ENCODE measurements at regions not wholly inside any gene's neighbourhood (a gene's known extent, or its start where the extent isn't known, plus 50 kb on each side); places are given as distances from the start of the nearest gene placed in this dataset.

GRCh38 chr16:6343157-6343556 lies 989.5 kb upstream of the RBFOX1 start:
- DNase-seq (ENCODE audit: low read depth) = no peak
- no peak for TF ChIP-seq CTCF (conservative IDR thresholded peaks at IDR 0.05; ENCODE audit: low read depth, low read length)
- no peak overlapping the region for H3K4me3 ChIP-seq (ENCODE audit: low read depth, low read length)

GRCh38 chr16:6341981-6342380 lies 990.7 kb upstream of the RBFOX1 start:
- no peak for DNase-seq (ENCODE audit: low read depth)
- no peak for TF ChIP-seq CTCF (conservative IDR thresholded peaks at IDR 0.05; ENCODE audit: low read depth, low read length)
- no peak overlapping the region for H3K4me3 ChIP-seq (ENCODE audit: low read depth, low read length)

GRCh38 chr16:6335072-6335471 lies 997.6 kb upstream of the RBFOX1 start:
- DNase-seq (ENCODE audit: low read depth) = peak; percentile 17
- TF ChIP-seq CTCF (conservative IDR thresholded peaks at IDR 0.05; ENCODE audit: low read depth, low read length) = peak; percentile 58

GRCh38 chr16:6331770-6332169 lies 1000.9 kb upstream of the RBFOX1 start:
- DNase-seq (ENCODE audit: low read depth) = no peak
- TF ChIP-seq CTCF (conservative IDR thresholded peaks at IDR 0.05; ENCODE audit: low read depth, low read length) = no peak

More at GRCh38 chr16:6335072-6335471, 997.6 kb upstream of the RBFOX1 start:
- no peak overlapping the region for H3K4me3 ChIP-seq (ENCODE audit: low read depth, low read length)

GRCh38 chr16:6317934-6318333 lies 1014.7 kb upstream of the RBFOX1 start:
- TF ChIP-seq CTCF (conservative IDR thresholded peaks at IDR 0.05; ENCODE audit: low read depth, low read length) = no peak
- no peak for DNase-seq (ENCODE audit: low read depth)
- no peak overlapping the region for H3K4me3 ChIP-seq (ENCODE audit: low read depth, low read length)

More at GRCh38 chr16:6331770-6332169, 1000.9 kb upstream of the RBFOX1 start:
- no peak overlapping the region for H3K4me3 ChIP-seq (ENCODE audit: low read depth, low read length)

- H3K4me3 ChIP-seq (ENCODE audit: low read depth, low read length) = no peak overlapping the region
- TF ChIP-seq CTCF (conservative IDR thresholded peaks at IDR 0.05; ENCODE audit: low read depth, low read length) = no peak
- DNase-seq (ENCODE audit: low read depth) = no peak
These were observed 1023.4 kb upstream of the RBFOX1 start for GRCh38 chr16:6309271-6309670.

- no peak for TF ChIP-seq CTCF (conservative IDR thresholded peaks at IDR 0.05; ENCODE audit: low read depth, low read length)
- no peak overlapping the region for H3K4me3 ChIP-seq (ENCODE audit: low read depth, low read length)
- no peak for DNase-seq (ENCODE audit: low read depth)
These were observed 1024.5 kb upstream of the RBFOX1 start for GRCh38 chr16:6308176-6308575.
